HFF-Myc (cell line): ENCODE measurements at regions not wholly inside any gene's neighbourhood (a gene's known extent, or its start where the extent isn't known, plus 50 kb on each side); places are given as distances from the start of the nearest gene placed in this dataset.
"Not testable (repeated sequence)": the region's sequence is repeated elsewhere in the genome, so short reads cannot be mapped to it uniquely, and the experiment has no call there.

Experiments
- DNase-seq: peaks from one replicate; pipeline ENCODE4 v3.0.0-alpha.2; 2011; ENCODE audit warnings: low read depth; ENCODE audit errors: extremely low read depth
- H3K4me3 ChIP-seq: replicated peaks from 2 replicates; pipeline ENCODE4 v1.5.1; 2011; ENCODE audit warnings: low read depth, mild to moderate bottlenecking, control low read depth, low read length
- TF ChIP-seq, protein P1 (sequence below): IDR thresholded peaks from 2 replicates; pipeline ENCODE4 v1.5.1; 2012; ENCODE audit warnings: mild to moderate bottlenecking, low read depth, low read length, control low read depth; ENCODE audit errors: missing control alignments

DNA sequence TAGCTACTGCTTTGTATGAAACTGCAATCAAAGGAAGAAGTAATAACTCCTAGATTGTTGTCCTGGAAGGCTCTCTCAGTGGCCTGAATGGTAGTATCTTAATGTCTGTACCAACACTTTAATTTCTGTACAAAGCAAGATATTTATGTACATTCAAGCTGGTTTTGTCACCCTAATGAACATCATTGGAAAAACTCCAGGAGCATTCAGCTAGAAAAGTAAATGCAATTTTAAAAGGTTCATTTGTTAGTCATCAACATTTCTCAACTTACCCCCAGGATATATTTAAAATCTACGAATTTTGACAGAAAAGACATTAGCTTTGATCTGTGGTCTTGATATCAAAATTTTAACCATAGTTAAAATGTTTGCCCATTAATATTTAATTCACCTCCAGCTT, 80.0 kb upstream of the FGF13 start:
- DNase-seq = no peak
- TF ChIP-seq, protein P1, sequence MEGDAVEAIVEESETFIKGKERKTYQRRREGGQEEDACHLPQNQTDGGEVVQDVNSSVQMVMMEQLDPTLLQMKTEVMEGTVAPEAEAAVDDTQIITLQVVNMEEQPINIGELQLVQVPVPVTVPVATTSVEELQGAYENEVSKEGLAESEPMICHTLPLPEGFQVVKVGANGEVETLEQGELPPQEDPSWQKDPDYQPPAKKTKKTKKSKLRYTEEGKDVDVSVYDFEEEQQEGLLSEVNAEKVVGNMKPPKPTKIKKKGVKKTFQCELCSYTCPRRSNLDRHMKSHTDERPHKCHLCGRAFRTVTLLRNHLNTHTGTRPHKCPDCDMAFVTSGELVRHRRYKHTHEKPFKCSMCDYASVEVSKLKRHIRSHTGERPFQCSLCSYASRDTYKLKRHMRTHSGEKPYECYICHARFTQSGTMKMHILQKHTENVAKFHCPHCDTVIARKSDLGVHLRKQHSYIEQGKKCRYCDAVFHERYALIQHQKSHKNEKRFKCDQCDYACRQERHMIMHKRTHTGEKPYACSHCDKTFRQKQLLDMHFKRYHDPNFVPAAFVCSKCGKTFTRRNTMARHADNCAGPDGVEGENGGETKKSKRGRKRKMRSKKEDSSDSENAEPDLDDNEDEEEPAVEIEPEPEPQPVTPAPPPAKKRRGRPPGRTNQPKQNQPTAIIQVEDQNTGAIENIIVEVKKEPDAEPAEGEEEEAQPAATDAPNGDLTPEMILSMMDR = no peak
- H3K4me3 ChIP-seq = no peak overlapping the region

- no peak for DNase-seq
- TF ChIP-seq, protein P1 = no peak
- H3K4me3 ChIP-seq = no peak overlapping the region
Measured at GRCh38 chrX:138788771-138789170, 77.3 kb upstream of the FGF13 start.

GRCh38 chrX:138778576-138778909, 67.0 kb upstream of the FGF13 start:
- DNase-seq, H3K4me3 ChIP-seq: not testable (repeated sequence)

- DNase-seq, H3K4me3 ChIP-seq: not testable (repeated sequence)
Measured at GRCh38 chrX:138777908-138778575, 66.5 kb upstream of the FGF13 start.

DNA sequence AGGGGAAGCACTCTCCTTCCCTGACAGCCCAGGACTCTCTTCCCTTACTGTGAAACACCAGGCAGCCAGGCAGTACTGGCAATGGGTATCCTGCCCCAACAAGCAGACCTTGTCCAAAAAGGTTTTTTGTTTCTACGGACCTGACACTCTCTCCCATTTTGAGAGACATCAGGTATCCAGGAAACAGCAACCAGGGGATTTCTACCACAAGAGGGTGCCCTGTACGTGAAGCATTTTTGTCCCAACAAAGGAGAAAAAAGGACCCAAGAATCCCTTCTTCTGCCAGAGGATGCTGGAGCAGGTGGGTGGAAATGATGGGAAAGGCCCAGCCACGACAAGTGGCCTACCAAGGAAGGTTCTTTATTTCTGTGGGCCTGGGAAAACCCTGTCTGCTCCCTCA, 65.7 kb upstream of the FGF13 start:
- DNase-seq = no peak
- TF ChIP-seq, protein P1 = no peak
- no peak overlapping the region for H3K4me3 ChIP-seq

DNA sequence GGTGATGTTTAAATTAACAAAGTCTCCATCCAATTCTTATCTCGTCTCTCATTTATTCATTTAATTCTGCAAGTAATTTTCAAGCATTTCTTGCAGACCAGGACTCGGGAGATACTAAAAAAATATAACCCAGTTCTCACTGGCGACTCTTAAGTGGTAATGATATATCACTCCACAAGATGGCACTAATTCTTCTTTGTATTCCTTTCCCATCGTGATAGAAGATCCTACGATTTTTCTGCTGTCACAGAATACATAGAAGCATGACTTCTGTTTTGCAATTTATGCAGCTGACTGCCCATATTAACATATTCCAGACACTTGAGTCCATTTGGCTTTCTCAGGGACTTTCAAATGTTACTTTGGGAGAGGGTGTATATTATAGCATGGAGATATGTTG, 64.0 kb upstream of the FGF13 start:
- H3K4me3 ChIP-seq = no peak overlapping the region
- DNase-seq = no peak
- TF ChIP-seq, protein P1 = no peak

DNA sequence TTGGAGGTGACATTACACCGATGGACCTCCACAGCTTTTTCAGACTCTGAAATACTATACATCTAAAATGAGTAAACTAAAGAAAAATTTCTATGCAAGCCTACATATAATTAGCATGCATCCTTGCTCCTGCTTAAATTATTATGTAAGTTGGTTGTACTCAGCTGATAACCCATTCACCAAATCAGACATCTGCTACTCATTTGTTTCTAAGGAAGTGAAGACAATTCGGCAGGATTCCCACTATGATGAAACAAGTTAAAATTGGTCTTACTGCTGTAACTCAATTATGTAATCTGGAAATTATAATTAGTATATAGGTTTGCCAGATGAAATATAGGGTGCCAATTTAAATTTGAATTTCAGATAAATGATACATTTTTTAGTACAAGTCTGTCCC, 59.5 kb upstream of the FGF13 start:
- no peak overlapping the region for H3K4me3 ChIP-seq
- TF ChIP-seq, protein P1 = no peak
- DNase-seq = no peak

DNA sequence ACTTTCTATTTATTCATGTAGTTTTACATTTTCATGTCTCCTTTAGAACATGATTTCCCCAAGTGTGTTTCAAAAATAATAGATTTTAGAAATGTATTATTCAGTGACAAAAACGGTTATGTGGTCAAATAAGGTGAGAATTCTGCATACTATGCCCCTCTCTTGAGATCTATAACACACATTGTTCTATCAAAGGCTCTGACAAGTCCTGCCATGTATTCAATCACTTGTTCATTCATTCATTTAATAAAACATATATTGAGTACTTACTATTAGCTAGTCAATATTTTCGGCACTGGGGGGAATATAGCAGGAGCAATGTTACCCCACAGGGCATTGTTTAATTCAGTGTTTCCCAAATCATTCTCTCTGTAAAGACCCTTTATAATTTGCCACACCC, 58.4 kb upstream of the FGF13 start:
- no peak for DNase-seq
- TF ChIP-seq, protein P1 = no peak

More for the DNA sequence above, 58.4 kb upstream of the FGF13 start:
- no peak overlapping the region for H3K4me3 ChIP-seq
